ENCODE measurements at regions not wholly inside any gene's neighbourhood (a gene's known extent, or its start where the extent isn't known, plus 50 kb on each side); places are given as distances from the start of the nearest gene placed in this dataset.

GRCh38 chr11:105274631-105275030, 135.1 kb upstream of the CARD18 start:
- intact Hi-C loops (cut with DNase I): no loop called here
- H3K27ac ChIP-seq: no peak overlapping the region
- no peak for DNase-seq
- no peak overlapping the region for H3K4me3 ChIP-seq (replicated peaks in 1 of 3)
- no peak for TF ChIP-seq CTCF (IDR thresholded peaks at IDR 0.05)
- TF ChIP-seq POLR2A (IDR thresholded peaks at IDR 0.05): no peak
- no peaks in the 10 kb centered on the region for H3K36me3 ChIP-seq
- no peaks in the 10 kb centered on the region for H3K4me1 ChIP-seq
- H3K27me3 ChIP-seq: no peaks in the 10 kb centered on the region
- H3K9me3 ChIP-seq: no peaks in the 10 kb centered on the region

GRCh38 chr11:105273660-105274280, 134.2 kb upstream of the CARD18 start:
- Histone ChIP-seq H3K4me3 (replicated peaks in 1 of 3) (no peak overlapping the region), H3K27ac (no peak overlapping the region), H3K36me3 (no peaks in the 10 kb centered on the region), H3K27me3 (no peaks in the 10 kb centered on the region), H3K9me3 (no peaks in the 10 kb centered on the region), H3K4me1 (no peaks in the 10 kb centered on the region)
- intact Hi-C loops (cut with DNase I): no loop called here
- no peak for DNase-seq
- 32 to 35% methylated on average over 1 of the region's 1 CpG for WGBS, 2 donors
- no peak for TF ChIP-seq CTCF (IDR thresholded peaks at IDR 0.05)
- no peak for TF ChIP-seq POLR2A (IDR thresholded peaks at IDR 0.05)

GRCh38 chr11:105269862-105270261, 130.3 kb upstream of the CARD18 start:
- no peak overlapping the region for H3K27ac ChIP-seq
- H3K9me3 ChIP-seq: no peaks in the 10 kb centered on the region
- DNase-seq: no peak
- intact Hi-C loops (cut with DNase I): no loop called here
- H3K27me3 ChIP-seq: no peaks in the 10 kb centered on the region
- TF ChIP-seq CTCF (IDR thresholded peaks at IDR 0.05) (no peak), POLR2A (IDR thresholded peaks at IDR 0.05) (no peak)
- no peaks in the 10 kb centered on the region for H3K4me1 ChIP-seq
- no peak overlapping the region for H3K4me3 ChIP-seq (replicated peaks in 1 of 3)
- H3K36me3 ChIP-seq: no peaks in the 10 kb centered on the region

- no peak for TF ChIP-seq POLR2A (IDR thresholded peaks at IDR 0.05)
- no peak for TF ChIP-seq CTCF (IDR thresholded peaks at IDR 0.05)
- Histone ChIP-seq H3K27me3 (no peaks in the 10 kb centered on the region), H3K4me3 (replicated peaks in 1 of 3) (no peak overlapping the region), H3K27ac (no peak overlapping the region), H3K4me1 (no peaks in the 10 kb centered on the region), H3K9me3 (no peaks in the 10 kb centered on the region), H3K36me3 (no peaks in the 10 kb centered on the region)
- intact Hi-C loops (cut with DNase I): no loop called here
- 87% methylated on average over 9 of the region's 9 CpGs for WGBS, 2 donors
- DNase-seq: no peak
These were observed 129.0 kb upstream of the CARD18 start for GRCh38 chr11:105268404-105269062.

- DNase-seq: no peak
- TF ChIP-seq CTCF (IDR thresholded peaks at IDR 0.05) (no peak), POLR2A (IDR thresholded peaks at IDR 0.05) (no peak)
- H3K9me3 ChIP-seq: no peaks in the 10 kb centered on the region
- no peaks in the 10 kb centered on the region for H3K4me1 ChIP-seq
- intact Hi-C loops (cut with DNase I): no loop called here
- no peaks in the 10 kb centered on the region for H3K27me3 ChIP-seq
- no peak overlapping the region for H3K4me3 ChIP-seq (replicated peaks in 1 of 3)
- H3K27ac ChIP-seq: no peak overlapping the region
- no peaks in the 10 kb centered on the region for H3K36me3 ChIP-seq
- WGBS, 2 donors: 58 to 91% methylated on average over 1 of the region's 1 CpG
These were observed 126.3 kb upstream of the CARD18 start for GRCh38 chr11:105265845-105266244.
